ENCODE measurements at regions not wholly inside any gene's neighbourhood (a gene's known extent, or its start where the extent isn't known, plus 50 kb on each side); places are given as distances from the start of the nearest gene placed in this dataset.

- DNase-seq (ENCODE audit: low read depth in 6 of 9, low spot score in 9 of 9), result no peak
- Histone ChIP-seq H3K27me3 (ENCODE audit: control insufficient read depth in 2 of 2, insufficient read depth in 1 of 2, low read length in 1 of 2) (no peaks in the 10 kb centered on the region), H3K4me1 (ENCODE audit: control insufficient read depth in 2 of 2, insufficient read depth in 2 of 2, low read length in 2 of 2) (no peaks in the 10 kb centered on the region), H3K9me3 (ENCODE audit: control insufficient read depth in 2 of 2, insufficient read depth in 1 of 2, low read length in 1 of 2) (peaks cover 0 to 7% of the 10 kb centered on the region in 2 donors), H3K4me3 (ENCODE audit: low read length in 2 of 2) (no peak overlapping the region), H3K36me3 (ENCODE audit: control insufficient read depth in 2 of 2, insufficient read depth in 2 of 2, low read length in 1 of 2) (no peaks in the 10 kb centered on the region), H3K27ac (ENCODE audit: low read depth in 1 of 2, low read length in 1 of 2) (no peak overlapping the region)
- 54% methylated on average over 3 of the region's 3 CpGs for WGBS
Measured at GRCh38 chr3:106725566-106725965, 651.7 kb upstream of the CCDC54 start.

GRCh38 chr3:106728315-106729098 lies 648.7 kb upstream of the CCDC54 start:
- Histone ChIP-seq H3K9me3 (ENCODE audit: control insufficient read depth in 2 of 2, insufficient read depth in 1 of 2, low read length in 1 of 2) (no peaks in the 10 kb centered on the region), H3K27ac (ENCODE audit: low read depth in 1 of 2, low read length in 1 of 2) (no peak overlapping the region), H3K4me1 (ENCODE audit: control insufficient read depth in 2 of 2, insufficient read depth in 2 of 2, low read length in 2 of 2) (no peaks in the 10 kb centered on the region), H3K36me3 (ENCODE audit: control insufficient read depth in 2 of 2, insufficient read depth in 2 of 2, low read length in 1 of 2) (no peaks in the 10 kb centered on the region), H3K4me3 (ENCODE audit: low read length in 2 of 2) (no peak overlapping the region), H3K27me3 (ENCODE audit: control insufficient read depth in 2 of 2, insufficient read depth in 1 of 2, low read length in 1 of 2) (no peaks in the 10 kb centered on the region)
- DNase-seq (ENCODE audit: low read depth in 6 of 9, low spot score in 9 of 9), result no peak
- WGBS, result 93% methylated on average over 5 of the region's 5 CpGs

- H3K4me1 ChIP-seq (ENCODE audit: control insufficient read depth in 2 of 2, insufficient read depth in 2 of 2, low read length in 2 of 2), result no peaks in the 10 kb centered on the region
- H3K9me3 ChIP-seq (ENCODE audit: control insufficient read depth in 2 of 2, insufficient read depth in 1 of 2, low read length in 1 of 2), result no peaks in the 10 kb centered on the region
- H3K27me3 ChIP-seq (ENCODE audit: control insufficient read depth in 2 of 2, insufficient read depth in 1 of 2, low read length in 1 of 2), result no peaks in the 10 kb centered on the region
- WGBS, result 97% methylated on average over 1 of the region's 1 CpG
- no peak overlapping the region for H3K27ac ChIP-seq (ENCODE audit: low read depth in 1 of 2, low read length in 1 of 2)
- no peaks in the 10 kb centered on the region for H3K36me3 ChIP-seq (ENCODE audit: control insufficient read depth in 2 of 2, insufficient read depth in 2 of 2, low read length in 1 of 2)
- no peak for DNase-seq (ENCODE audit: low read depth in 6 of 9, low spot score in 9 of 9)
- no peak overlapping the region for H3K4me3 ChIP-seq (ENCODE audit: low read length in 2 of 2)
Measured at GRCh38 chr3:106729481-106729880, 647.8 kb upstream of the CCDC54 start.

- DNase-seq (ENCODE audit: low read depth in 6 of 9, low spot score in 9 of 9), result no peak
- H3K27ac ChIP-seq (ENCODE audit: low read depth in 1 of 2, low read length in 1 of 2), result no peak overlapping the region
- no peaks in the 10 kb centered on the region for H3K27me3 ChIP-seq (ENCODE audit: control insufficient read depth in 2 of 2, insufficient read depth in 1 of 2, low read length in 1 of 2)
- no peaks in the 10 kb centered on the region for H3K36me3 ChIP-seq (ENCODE audit: control insufficient read depth in 2 of 2, insufficient read depth in 2 of 2, low read length in 1 of 2)
- H3K4me1 ChIP-seq (ENCODE audit: control insufficient read depth in 2 of 2, insufficient read depth in 2 of 2, low read length in 2 of 2), result no peaks in the 10 kb centered on the region
- no peak overlapping the region for H3K4me3 ChIP-seq (ENCODE audit: low read length in 2 of 2)
- WGBS, result 98% methylated on average over 2 of the region's 2 CpGs
- no peaks in the 10 kb centered on the region for H3K9me3 ChIP-seq (ENCODE audit: control insufficient read depth in 2 of 2, insufficient read depth in 1 of 2, low read length in 1 of 2)
Measured at GRCh38 chr3:106731230-106731629, 646.0 kb upstream of the CCDC54 start.

- no peaks in the 10 kb centered on the region for H3K36me3 ChIP-seq (ENCODE audit: control insufficient read depth in 2 of 2, insufficient read depth in 2 of 2, low read length in 1 of 2)
- H3K4me1 ChIP-seq (ENCODE audit: control insufficient read depth in 2 of 2, insufficient read depth in 2 of 2, low read length in 2 of 2), result no peaks in the 10 kb centered on the region
- no peaks in the 10 kb centered on the region for H3K9me3 ChIP-seq (ENCODE audit: control insufficient read depth in 2 of 2, insufficient read depth in 1 of 2, low read length in 1 of 2)
- no peaks in the 10 kb centered on the region for H3K27me3 ChIP-seq (ENCODE audit: control insufficient read depth in 2 of 2, insufficient read depth in 1 of 2, low read length in 1 of 2)
- 95% methylated on average over 1 of the region's 1 CpG for WGBS
- no peak for DNase-seq (ENCODE audit: low read depth in 6 of 9, low spot score in 9 of 9)
- H3K27ac ChIP-seq (ENCODE audit: low read depth in 1 of 2, low read length in 1 of 2), result no peak overlapping the region
- H3K4me3 ChIP-seq (ENCODE audit: low read length in 2 of 2), result no peak overlapping the region
Measured at GRCh38 chr3:106734712-106735111, 642.5 kb upstream of the CCDC54 start.

- Histone ChIP-seq H3K27ac (ENCODE audit: low read depth in 1 of 2, low read length in 1 of 2) (no peak overlapping the region), H3K4me3 (ENCODE audit: low read length in 2 of 2) (no peak overlapping the region), H3K27me3 (ENCODE audit: control insufficient read depth in 2 of 2, insufficient read depth in 1 of 2, low read length in 1 of 2) (no peaks in the 10 kb centered on the region), H3K9me3 (ENCODE audit: control insufficient read depth in 2 of 2, insufficient read depth in 1 of 2, low read length in 1 of 2) (no peaks in the 10 kb centered on the region), H3K4me1 (ENCODE audit: control insufficient read depth in 2 of 2, insufficient read depth in 2 of 2, low read length in 2 of 2) (no peaks in the 10 kb centered on the region), H3K36me3 (ENCODE audit: control insufficient read depth in 2 of 2, insufficient read depth in 2 of 2, low read length in 1 of 2) (no peaks in the 10 kb centered on the region)
- DNase-seq (ENCODE audit: low read depth in 6 of 9, low spot score in 9 of 9), result no peak
- 93% methylated on average over 1 of the region's 1 CpG for WGBS
Measured at GRCh38 chr3:106737265-106737664, 640.0 kb upstream of the CCDC54 start.

- 92% methylated on average over 1 of the region's 1 CpG for WGBS
- DNase-seq (ENCODE audit: low read depth in 6 of 9, low spot score in 9 of 9), result no peak
- no peak overlapping the region for H3K27ac ChIP-seq (ENCODE audit: low read depth in 1 of 2, low read length in 1 of 2)
- H3K36me3 ChIP-seq (ENCODE audit: control insufficient read depth in 2 of 2, insufficient read depth in 2 of 2, low read length in 1 of 2), result no peaks in the 10 kb centered on the region
- no peak overlapping the region for H3K4me3 ChIP-seq (ENCODE audit: low read length in 2 of 2)
- no peaks in the 10 kb centered on the region for H3K27me3 ChIP-seq (ENCODE audit: control insufficient read depth in 2 of 2, insufficient read depth in 1 of 2, low read length in 1 of 2)
- no peaks in the 10 kb centered on the region for H3K4me1 ChIP-seq (ENCODE audit: control insufficient read depth in 2 of 2, insufficient read depth in 2 of 2, low read length in 2 of 2)
- H3K9me3 ChIP-seq (ENCODE audit: control insufficient read depth in 2 of 2, insufficient read depth in 1 of 2, low read length in 1 of 2), result no peaks in the 10 kb centered on the region
Measured at GRCh38 chr3:106740116-106740515, 637.1 kb upstream of the CCDC54 start.

GRCh38 chr3:106745344-106746168 lies 631.7 kb upstream of the CCDC54 start:
- DNase-seq (ENCODE audit: low read depth in 6 of 9, low spot score in 9 of 9), result no peak
- 87% methylated on average over 7 of the region's 7 CpGs for WGBS
- Histone ChIP-seq H3K36me3 (ENCODE audit: control insufficient read depth in 2 of 2, insufficient read depth in 2 of 2, low read length in 1 of 2) (no peaks in the 10 kb centered on the region), H3K4me3 (ENCODE audit: low read length in 2 of 2) (no peak overlapping the region), H3K4me1 (ENCODE audit: control insufficient read depth in 2 of 2, insufficient read depth in 2 of 2, low read length in 2 of 2) (no peaks in the 10 kb centered on the region), H3K27me3 (ENCODE audit: control insufficient read depth in 2 of 2, insufficient read depth in 1 of 2, low read length in 1 of 2) (no peaks in the 10 kb centered on the region), H3K9me3 (ENCODE audit: control insufficient read depth in 2 of 2, insufficient read depth in 1 of 2, low read length in 1 of 2) (no peaks in the 10 kb centered on the region), H3K27ac (ENCODE audit: low read depth in 1 of 2, low read length in 1 of 2) (no peak overlapping the region)

- H3K27ac ChIP-seq (ENCODE audit: low read depth in 1 of 2, low read length in 1 of 2), result no peak overlapping the region
- no peak overlapping the region for H3K4me3 ChIP-seq (ENCODE audit: low read length in 2 of 2)
Measured at GRCh38 chr3:106746286-106746685, 631.0 kb upstream of the CCDC54 start.

More at GRCh38 chr3:106746286-106746685, 631.0 kb upstream of the CCDC54 start:
- Histone ChIP-seq H3K36me3 (ENCODE audit: control insufficient read depth in 2 of 2, insufficient read depth in 2 of 2, low read length in 1 of 2) (no peaks in the 10 kb centered on the region), H3K27me3 (ENCODE audit: control insufficient read depth in 2 of 2, insufficient read depth in 1 of 2, low read length in 1 of 2) (no peaks in the 10 kb centered on the region), H3K9me3 (ENCODE audit: control insufficient read depth in 2 of 2, insufficient read depth in 1 of 2, low read length in 1 of 2) (no peaks in the 10 kb centered on the region), H3K4me1 (ENCODE audit: control insufficient read depth in 2 of 2, insufficient read depth in 2 of 2, low read length in 2 of 2) (no peaks in the 10 kb centered on the region)
- no peak for DNase-seq (ENCODE audit: low read depth in 6 of 9, low spot score in 9 of 9)
